GM23338 (cell line): ENCODE measurements at regions not wholly inside any gene's neighbourhood (a gene's known extent, or its start where the extent isn't known, plus 50 kb on each side); places are given as distances from the start of the nearest gene placed in this dataset.

ENCODE experiments used
- CREB1 ChIP-seq: fragments of 250-450 bp; sonication (Bioruptor Pico); IDR thresholded peaks from 2 replicates; pipeline ENCODE4 v1.5.0; 2020; ENCODE audit warnings: low read depth, mild to moderate bottlenecking, moderate library complexity
- CTCF ChIP-seq, 2 experiments: fragments of 200-600 bp in 1 of 2; sonication (generic) in 1 of 2; conservative IDR thresholded peaks; 2 replicates each; pipeline versions ENCODE4 v1.5.1 to v1.6.1; 2016 to 2017; ENCODE audit warnings: antibody characterized with exemption in 2 of 2, low read depth in 2 of 2, mild to moderate bottlenecking in 2 of 2, moderate library complexity in 1 of 2

- TF ChIP-seq CTCF (conservative IDR thresholded peaks at IDR 0.05; ENCODE audit: low read depth in 2 of 2) (no peak), CREB1 (no peak)
Observed at GRCh38 chr13:50179977-50180376, 164.7 kb downstream of the KCNRG start.
